K562 (cell line): ENCODE measurements at regions not wholly inside any gene's neighbourhood (a gene's known extent, or its start where the extent isn't known, plus 50 kb on each side); places are given as distances from the start of the nearest gene placed in this dataset.

Source experiments
- IRF1 ChIP-seq: sonication (generic); formaldehyde crosslinking; IDR thresholded peaks from 2 replicates; pipeline ENCODE4 v1.8.0; 2022; ENCODE audit warnings: missing genetic modification reagents, mild to moderate bottlenecking, borderline replicate concordance
- NCOA4 ChIP-seq: fragments of 450-650 bp; IDR thresholded peaks from 2 replicates; pipeline ENCODE4 v1.6.1; 2018; ENCODE audit warnings: mild to moderate bottlenecking; ENCODE audit not compliant: partially characterized antibody
- RB1 ChIP-seq: fragments of 450-650 bp; IDR thresholded peaks from 2 replicates; pipeline ENCODE4 v1.6.1; 2017; ENCODE audit warnings: low read depth, mild to moderate bottlenecking
- REST ChIP-seq, 2 experiments: fragments of 450-650 bp; formaldehyde crosslinking in 1 of 2; IDR thresholded peaks; 2 replicates each; pipeline versions ENCODE4 v1.4.0 to v1.6.1; 2014 to 2020; ENCODE audit warnings: mild to moderate bottlenecking in 2 of 2, borderline replicate concordance in 1 of 2, low read depth in 1 of 2
- SIN3B ChIP-seq: fragments of 450-650 bp; IDR thresholded peaks from 2 replicates; pipeline ENCODE4 v1.6.1; 2017; ENCODE audit warnings: low read depth, mild to moderate bottlenecking, moderate library complexity
- SLC30A9 ChIP-seq: fragments of 250-450 bp; sonication (Bioruptor Pico); IDR thresholded peaks from 2 replicates; pipeline ENCODE4 v1.8.0; 2022; ENCODE audit warnings: mild to moderate bottlenecking, moderate library complexity
- STAT6 ChIP-seq: sonication (generic); formaldehyde crosslinking; IDR thresholded peaks from 2 replicates; pipeline ENCODE4 v1.8.1; 2023; ENCODE audit warnings: mild to moderate bottlenecking, missing genetic modification reagents
- THAP12 ChIP-seq: fragments of 250-450 bp; sonication (Bioruptor Pico); IDR thresholded peaks from 2 replicates; pipeline ENCODE4 v1.9.0; 2021; ENCODE audit warnings: mild to moderate bottlenecking, inconsistent platforms
- ZBTB1 ChIP-seq: sonication (generic); formaldehyde crosslinking; IDR thresholded peaks from 2 replicates; pipeline ENCODE4 v1.8.1; 2023; ENCODE audit warnings: missing genetic modification reagents, low read depth, mild to moderate bottlenecking, borderline replicate concordance
- ZBTB12 ChIP-seq: fragments of 250-450 bp; sonication (Bioruptor Pico); IDR thresholded peaks from 2 replicates; pipeline ENCODE4 v1.4.0; 2020
- ZNF146 ChIP-seq: IDR thresholded peaks from one replicate; pipeline ENCODE4 v1.6.1; 2018; ENCODE audit warnings: missing compliant biosample characterization; ENCODE audit not compliant: unreplicated experiment

- no peak for TF ChIP-seq REST (IDR thresholded peaks at IDR 0.05; ENCODE audit: borderline replicate concordance)
- TF ChIP-seq REST (CRISPR knock-in tag; IDR thresholded peaks at IDR 0.05; ENCODE audit: low read depth), result no peak
- TF ChIP-seq NCOA4, result no peak
- no peak for TF ChIP-seq ZBTB12 (CRISPR knock-in tag)
- TF ChIP-seq RB1, result no peak
- TF ChIP-seq THAP12, result no peak
- TF ChIP-seq SLC30A9, result no peak
- no peak for TF ChIP-seq ZBTB1
- no peak for TF ChIP-seq ZNF146 (CRISPR knock-in tag)
- no peak for TF ChIP-seq SIN3B
- TF ChIP-seq IRF1 (CRISPR knock-in tag), result no peak
- no peak for TF ChIP-seq STAT6
Measured at GRCh38 chr3:145698250-145698649, 462.7 kb downstream of the PLOD2 start (continued).
